ENCODE measurements at regions not wholly inside any gene's neighbourhood (a gene's known extent, or its start where the extent isn't known, plus 50 kb on each side); places are given as distances from the start of the nearest gene placed in this dataset.

GRCh38 chrX:92209936-92210335, 430.8 kb downstream of the PCDH11X start:
- no peak for TF ChIP-seq CTCF (IDR thresholded peaks at IDR 0.05)
- TF ChIP-seq EZH2 (IDR thresholded peaks at IDR 0.05; ENCODE audit: borderline replicate concordance, insufficient read depth, low read depth, low read length, poor library complexity, severe bottlenecking): no peak
